Stimulated activated naive CD4-positive, alpha-beta T cell (primary cell): ENCODE measurements at regions not wholly inside any gene's neighbourhood (a gene's known extent, or its start where the extent isn't known, plus 50 kb on each side); places are given as distances from the start of the nearest gene placed in this dataset.
"Not testable (repeated sequence)": the region's sequence is repeated elsewhere in the genome, so short reads cannot be mapped to it uniquely, and the experiment has no call there.

ENCODE experiments used
- DNase-seq, 6 experiments: peaks; one replicate each; lab custom pipeline; 2025; lab: John Stamatoyannopoulos, UW

- DNase-seq = not testable (repeated sequence)
These were observed 324.8 kb downstream of the RAD51AP2 start for GRCh38 chr2:17193433-17193890.

- DNase-seq = no peak
These were observed 327.0 kb downstream of the RAD51AP2 start for GRCh38 chr2:17191223-17191622.

GRCh38 chr2:17190527-17190926 is 327.7 kb downstream of the RAD51AP2 start:
- no peak for DNase-seq

- no peak for DNase-seq
These were observed 329.5 kb downstream of the RAD51AP2 start for GRCh38 chr2:17188721-17189120.

- no peak for DNase-seq
These were observed 333.7 kb downstream of the RAD51AP2 start for GRCh38 chr2:17184512-17184911.

GRCh38 chr2:17182399-17182798 is 335.8 kb downstream of the RAD51AP2 start:
- DNase-seq = no peak

- DNase-seq = no peak
These were observed 337.0 kb downstream of the RAD51AP2 start for GRCh38 chr2:17181051-17181752.

GRCh38 chr2:17179145-17179808 is 339.0 kb downstream of the RAD51AP2 start:
- DNase-seq = no peak

GRCh38 chr2:17177088-17177487 is 341.2 kb downstream of the RAD51AP2 start:
- DNase-seq = no peak

- DNase-seq = no peak
These were observed 346.7 kb downstream of the RAD51AP2 start for GRCh38 chr2:17171446-17172049.

GRCh38 chr2:17166506-17166905 is 351.7 kb downstream of the RAD51AP2 start:
- DNase-seq = no peak

GRCh38 chr2:17164550-17164949 is 353.7 kb downstream of the RAD51AP2 start:
- no peak for DNase-seq

GRCh38 chr2:17163638-17164037 is 354.6 kb downstream of the RAD51AP2 start:
- DNase-seq = no peak

- DNase-seq = no peak
These were observed 355.5 kb downstream of the RAD51AP2 start for GRCh38 chr2:17162713-17163112.

GRCh38 chr2:17160594-17160993 is 357.6 kb downstream of the RAD51AP2 start:
- no peak for DNase-seq

GRCh38 chr2:17156086-17156485 is 362.2 kb downstream of the RAD51AP2 start:
- no peak for DNase-seq

GRCh38 chr2:17149945-17150344 is 368.3 kb downstream of the RAD51AP2 start:
- DNase-seq = no peak

GRCh38 chr2:17148407-17149145 is 369.7 kb downstream of the RAD51AP2 start:
- DNase-seq = no peak

- no peak for DNase-seq
These were observed 371.9 kb downstream of the RAD51AP2 start for GRCh38 chr2:17146358-17146757.

- no peak for DNase-seq
These were observed 381.4 kb downstream of the RAD51AP2 start for GRCh38 chr2:17136877-17137276.

- no peak for DNase-seq
These were observed 382.0 kb downstream of the RAD51AP2 start for GRCh38 chr2:17136231-17136630.

- no peak for DNase-seq
These were observed 382.6 kb downstream of the RAD51AP2 start for GRCh38 chr2:17135619-17136018.
